ENCODE measurements at regions not wholly inside any gene's neighbourhood (a gene's known extent, or its start where the extent isn't known, plus 50 kb on each side); places are given as distances from the start of the nearest gene placed in this dataset.

DNA sequence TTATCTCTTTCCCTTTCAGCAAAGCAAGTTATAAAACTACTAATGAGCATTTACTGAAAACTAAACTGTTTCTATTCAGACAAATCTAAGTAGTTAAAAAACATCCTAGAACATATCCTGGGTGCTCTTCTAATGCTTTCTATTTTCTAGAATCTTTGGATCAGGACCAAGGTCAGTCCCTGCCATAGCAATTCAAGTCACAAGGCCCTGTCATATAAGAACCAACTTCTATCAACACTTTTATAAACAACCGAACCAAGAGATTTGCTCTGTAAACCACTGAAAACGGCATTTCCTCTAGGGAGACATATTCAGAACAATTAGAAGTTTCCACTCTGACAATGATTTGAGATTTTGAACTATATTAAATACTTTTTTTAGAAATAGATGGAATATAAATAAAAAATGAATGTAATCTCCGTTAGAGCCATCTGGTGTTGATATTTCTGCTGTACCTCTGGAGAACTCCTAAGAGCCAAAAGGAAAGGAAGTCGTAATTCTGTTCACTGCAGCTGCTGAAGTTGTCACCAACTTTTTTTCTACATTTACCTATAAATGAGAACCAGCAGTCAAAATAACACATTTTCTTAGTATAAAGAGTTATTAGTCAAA, 51.4 kb upstream of the LGSN start:
- Histone ChIP-seq H3K4me1 (replicated peaks in 1 of 2) (no peaks in the 10 kb centered on the region), H3K4me3 (no peak overlapping the region), H3K27ac (no peak overlapping the region)
- in situ Hi-C loops (cut with MboI; ENCODE audit: low pct_unique_long_range_greater_than_20kb in 2 of 9, low sequenced_read_pairs in 9 of 9, unreplicated experiment in 9 of 9) = loop anchor here in 3 of 9 experiments (25.0 kb wide), 2 partner anchors 391 to 416 kb away; no protein-coding TSS in a partner anchor
- no peak for ATAC-seq (replicated peaks in 6 of 8)
- WGBS, 10 experiments = 10 to 100% (median 59%) methylated on average over 1 to 4 of the region's 4 CpGs; no CpG with 5 or more reads in 1 of the 10 experiments

DNA sequence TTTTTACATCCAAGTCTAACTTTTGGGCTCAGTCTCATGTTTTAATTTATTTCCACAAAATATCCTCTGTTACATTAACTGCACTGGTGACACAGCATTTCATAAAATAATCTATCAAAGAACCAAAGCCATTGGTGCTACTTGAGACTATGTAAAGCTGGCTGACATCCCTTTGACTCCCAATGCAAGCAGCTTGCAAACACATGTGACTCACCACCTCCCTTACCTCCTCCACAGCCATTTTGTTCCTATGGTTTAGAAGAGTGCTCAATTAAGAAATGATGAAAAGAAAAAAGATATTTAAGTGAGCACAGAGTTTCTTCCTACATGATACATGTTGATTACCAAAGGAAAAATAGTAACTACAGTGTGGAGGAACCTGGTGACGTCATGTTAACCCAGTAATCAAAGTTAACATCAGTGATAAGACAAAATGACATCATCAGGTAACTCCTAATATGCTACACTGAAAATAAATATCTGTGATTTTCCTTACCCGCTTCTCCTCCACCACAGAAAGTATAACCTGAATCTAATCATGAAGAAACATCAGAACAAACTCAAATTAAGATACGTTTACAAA, 53.3 kb upstream of the LGSN start:
- no peak overlapping the region for H3K27ac ChIP-seq
- in situ Hi-C loops (cut with MboI; ENCODE audit: low pct_unique_long_range_greater_than_20kb in 2 of 9, low sequenced_read_pairs in 9 of 9, unreplicated experiment in 9 of 9) = loop anchor here in 3 of 9 experiments (25.0 kb wide), 2 partner anchors 389 to 414 kb away; no protein-coding TSS in a partner anchor
- peak in 1 of 8 experiments; percentile 28 for ATAC-seq (replicated peaks in 6 of 8)
- H3K4me3 ChIP-seq = no peak overlapping the region
- no peaks in the 10 kb centered on the region for H3K4me1 ChIP-seq (replicated peaks in 1 of 2)
- 20 to 100% (median 67%) methylated on average over 1 to 3 of the region's 3 CpGs; no CpG with 5 or more reads in 1 of the 10 experiments for WGBS, 10 experiments

DNA sequence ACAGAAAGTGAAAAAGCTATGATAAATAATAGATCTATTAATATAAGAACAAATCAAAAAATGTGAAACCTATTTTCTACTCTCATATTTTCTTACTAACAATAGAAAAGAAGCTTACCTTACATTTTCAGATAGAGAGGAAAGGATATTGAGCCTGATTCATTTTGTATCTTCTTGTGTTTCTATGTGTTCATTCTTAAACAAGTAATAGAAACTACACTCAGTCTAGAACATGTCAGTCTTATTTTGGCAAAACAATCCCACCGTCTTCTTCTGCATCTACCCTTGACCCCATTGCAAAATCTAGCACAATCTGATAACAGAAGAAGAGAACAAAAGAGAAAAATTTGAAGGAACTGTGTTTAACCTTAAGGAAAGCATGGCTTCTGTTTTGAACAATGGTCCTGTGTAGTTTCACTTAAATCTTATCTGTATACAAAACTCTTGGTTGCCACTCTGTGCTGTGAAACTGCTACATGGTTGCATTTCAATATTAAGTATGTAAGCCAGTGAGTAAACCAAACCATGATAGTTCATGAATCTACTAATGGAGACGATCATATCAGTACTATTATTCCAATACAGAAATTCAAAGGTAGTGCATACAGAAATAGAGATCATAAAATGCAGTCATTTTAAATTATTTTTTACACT, 69.5 kb upstream of the LGSN start:
- 0 to 100% (median 65%) methylated on average over 1 to 2 of the region's 2 CpGs; no CpG with 5 or more reads in 1 of the 10 experiments for WGBS, 10 experiments
- no peaks in the 10 kb centered on the region for H3K4me1 ChIP-seq (replicated peaks in 1 of 2)
- ATAC-seq (replicated peaks in 6 of 8) = no peak
- no peak overlapping the region for H3K27ac ChIP-seq
- no peak overlapping the region for H3K4me3 ChIP-seq
- in situ Hi-C loops (cut with MboI; ENCODE audit: low pct_unique_long_range_greater_than_20kb in 2 of 9, low sequenced_read_pairs in 9 of 9, unreplicated experiment in 9 of 9) = loop anchor here in 1 of 9 experiments (25.0 kb wide), 1 partner anchor 173 kb away; the partner anchor contains the start of genes LOC128125822 and PTP4A1

DNA sequence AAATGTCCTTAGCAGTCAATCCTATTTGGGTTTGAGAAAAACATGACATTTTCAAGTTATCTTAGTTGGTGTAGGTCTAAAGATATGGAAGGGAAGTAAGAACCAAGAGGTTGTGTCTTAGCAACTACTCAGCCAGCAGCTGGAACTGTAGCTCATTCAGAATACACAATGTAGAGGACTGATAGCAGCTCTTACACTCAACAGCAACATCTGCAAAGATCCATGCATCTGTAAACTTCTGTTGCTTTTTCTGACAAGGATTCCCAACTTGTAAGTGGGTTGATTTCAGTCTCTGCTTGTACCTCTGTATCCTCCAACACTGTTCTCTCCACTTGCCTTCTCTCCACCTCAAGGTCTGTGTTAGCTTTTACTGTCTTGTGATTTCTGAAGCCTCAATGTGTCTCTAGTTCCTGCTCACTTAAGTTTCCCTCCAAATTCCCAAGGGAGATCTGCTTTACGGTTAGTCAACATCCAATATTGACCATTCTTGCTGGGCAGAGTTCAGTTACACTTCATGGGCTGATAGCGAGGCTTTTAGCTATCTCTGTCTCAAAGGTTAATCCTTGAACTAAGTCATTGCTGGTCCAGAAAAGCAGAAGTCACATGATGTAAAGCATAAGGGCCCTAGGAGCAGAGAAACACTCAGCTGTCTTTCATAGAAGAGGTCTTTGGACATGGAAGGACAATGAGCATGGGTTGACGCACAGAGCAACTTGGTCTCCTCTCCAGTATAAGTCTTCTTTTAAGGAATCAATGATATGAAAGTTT, 71.6 kb upstream of the LGSN start:
- Histone ChIP-seq H3K4me1 (replicated peaks in 1 of 2) (no peaks in the 10 kb centered on the region), H3K4me3 (no peak overlapping the region), H3K27ac (no peak overlapping the region)
- WGBS, 10 experiments = 48 to 100% (median 78%) methylated on average over 1 to 3 of the region's 3 CpGs; no CpG with 5 or more reads in 2 of the 10 experiments
- no peak for ATAC-seq (replicated peaks in 6 of 8)
- in situ Hi-C loops (cut with MboI; ENCODE audit: low pct_unique_long_range_greater_than_20kb in 2 of 9, low sequenced_read_pairs in 9 of 9, unreplicated experiment in 9 of 9) = loop anchor here in 1 of 9 experiments (25.0 kb wide), 1 partner anchor 171 kb away; the partner anchor contains the start of genes LOC128125822 and PTP4A1

DNA sequence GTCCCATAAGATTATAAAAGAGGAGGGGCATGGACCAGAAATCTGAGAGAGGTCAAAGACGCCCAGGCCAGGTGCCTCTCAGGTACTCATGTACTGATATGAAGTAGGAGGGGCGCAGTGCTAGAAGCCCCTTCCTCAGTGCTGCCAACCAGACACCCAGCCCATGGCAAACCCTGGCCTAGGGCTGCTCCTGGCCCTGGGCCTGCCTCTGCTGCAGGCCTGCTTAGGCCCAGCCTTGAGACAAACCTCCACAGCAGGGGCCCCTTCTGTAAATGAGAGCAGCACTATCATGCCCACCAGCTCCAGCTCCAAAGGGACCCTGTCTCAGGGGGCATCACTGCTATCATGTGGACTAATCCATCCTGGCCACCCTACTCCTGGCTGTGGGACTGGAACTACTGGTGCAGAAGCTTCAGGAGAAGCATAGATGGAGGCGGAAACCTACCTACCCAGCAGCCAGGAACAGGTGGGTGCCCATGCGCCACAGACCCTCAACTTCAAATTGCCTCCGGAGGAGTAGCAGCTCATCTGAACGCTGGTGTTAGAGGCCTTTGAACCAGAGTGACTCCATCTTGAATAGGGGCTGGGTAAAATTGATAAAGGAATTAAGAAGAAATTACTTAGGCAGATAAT, 72.4 kb upstream of the LGSN start:
- H3K4me1 ChIP-seq (replicated peaks in 1 of 2) = no peaks in the 10 kb centered on the region
- WGBS, 10 experiments = 59 to 100% (median 86%) methylated on average over 1 to 5 of the region's 6 CpGs; no CpG with 5 or more reads in 2 of the 10 experiments
- no peak for ATAC-seq (replicated peaks in 6 of 8)
- in situ Hi-C loops (cut with MboI; ENCODE audit: low pct_unique_long_range_greater_than_20kb in 2 of 9, low sequenced_read_pairs in 9 of 9, unreplicated experiment in 9 of 9) = loop anchor here in 1 of 9 experiments (25.0 kb wide), 1 partner anchor 170 kb away; the partner anchor contains the start of genes LOC128125822 and PTP4A1
- no peak overlapping the region for H3K27ac ChIP-seq
- H3K4me3 ChIP-seq = no peak overlapping the region

DNA sequence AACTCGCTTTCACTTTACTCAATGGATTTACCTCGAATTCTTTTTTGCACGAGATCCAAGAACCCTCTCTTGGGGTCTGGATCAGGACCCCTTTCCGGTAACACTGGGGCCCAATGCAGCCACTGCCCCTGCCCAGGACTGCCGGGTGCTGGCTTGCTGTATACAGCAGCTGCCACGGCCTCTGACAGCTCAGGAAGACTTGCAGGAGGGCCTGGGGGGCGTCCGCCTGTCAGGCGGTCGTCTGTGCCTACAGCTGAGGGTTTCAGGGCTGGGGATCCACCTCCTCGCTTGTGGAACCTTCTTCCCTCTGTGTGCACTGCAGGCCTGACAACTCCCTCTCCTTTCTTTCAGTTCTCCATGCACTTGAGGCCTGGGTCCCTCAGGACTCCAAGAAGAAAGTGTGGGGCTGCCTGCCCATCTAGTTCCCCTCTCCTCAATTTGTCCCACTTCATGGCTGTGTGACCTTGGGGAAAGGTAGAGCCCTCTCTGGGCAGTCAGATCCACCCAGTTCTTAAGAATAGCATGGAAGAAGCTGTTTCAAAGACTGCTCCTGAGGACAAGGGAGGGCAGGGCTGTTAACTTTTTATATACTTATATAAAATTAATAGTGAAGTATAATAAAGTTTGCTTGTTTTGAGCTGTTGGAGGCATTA, 75.0 kb upstream of the LGSN start:
- H3K4me3 ChIP-seq = no peak overlapping the region
- H3K27ac ChIP-seq = no peak overlapping the region
- WGBS, 10 experiments = 0 to 88% (median 53%) methylated on average over 1 to 8 of the region's 11 CpGs; no CpG with 5 or more reads in 1 of the 10 experiments
- H3K4me1 ChIP-seq (replicated peaks in 1 of 2) = no peaks in the 10 kb centered on the region
- ATAC-seq (replicated peaks in 6 of 8) = no peak
- in situ Hi-C loops (cut with MboI; ENCODE audit: low pct_unique_long_range_greater_than_20kb in 2 of 9, low sequenced_read_pairs in 9 of 9, unreplicated experiment in 9 of 9) = loop anchor here in 1 of 9 experiments (25.0 kb wide), 1 partner anchor 168 kb away; the partner anchor contains the start of genes LOC128125822 and PTP4A1

DNA sequence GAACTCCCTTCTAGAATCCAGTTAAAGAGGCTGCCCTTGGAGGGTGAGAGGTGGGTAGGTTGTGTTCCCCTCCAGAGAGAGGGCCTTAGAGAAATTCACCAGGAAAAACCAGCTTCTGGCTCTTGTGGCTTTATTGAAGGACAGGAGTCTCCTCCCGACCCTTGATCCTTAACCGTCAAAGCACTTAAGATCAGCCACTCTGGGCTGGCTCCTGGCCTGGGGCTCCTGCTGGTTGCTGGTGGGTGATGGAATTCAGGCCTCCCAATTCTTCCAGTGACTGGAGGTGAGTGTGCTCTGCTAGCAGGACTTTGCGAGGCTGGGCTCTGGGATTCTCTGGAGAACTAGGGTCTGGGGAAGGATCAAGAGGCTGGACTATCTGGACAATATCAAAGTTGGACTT, 75.6 kb upstream of the LGSN start:
- Histone ChIP-seq H3K4me1 (replicated peaks in 1 of 2) (no peaks in the 10 kb centered on the region), H3K27ac (no peak overlapping the region), H3K4me3 (no peak overlapping the region)
- no peak for ATAC-seq (replicated peaks in 6 of 8)
- 0 to 43% methylated on average over 1 of the region's 3 CpGs; no CpG with 5 or more reads in 8 of the 10 experiments for WGBS, 10 experiments
- in situ Hi-C loops (cut with MboI; ENCODE audit: low pct_unique_long_range_greater_than_20kb in 2 of 9, low sequenced_read_pairs in 9 of 9, unreplicated experiment in 9 of 9) = loop anchor here in 1 of 9 experiments (25.0 kb wide), 1 partner anchor 167 kb away; the partner anchor contains the start of genes LOC128125822 and PTP4A1

DNA sequence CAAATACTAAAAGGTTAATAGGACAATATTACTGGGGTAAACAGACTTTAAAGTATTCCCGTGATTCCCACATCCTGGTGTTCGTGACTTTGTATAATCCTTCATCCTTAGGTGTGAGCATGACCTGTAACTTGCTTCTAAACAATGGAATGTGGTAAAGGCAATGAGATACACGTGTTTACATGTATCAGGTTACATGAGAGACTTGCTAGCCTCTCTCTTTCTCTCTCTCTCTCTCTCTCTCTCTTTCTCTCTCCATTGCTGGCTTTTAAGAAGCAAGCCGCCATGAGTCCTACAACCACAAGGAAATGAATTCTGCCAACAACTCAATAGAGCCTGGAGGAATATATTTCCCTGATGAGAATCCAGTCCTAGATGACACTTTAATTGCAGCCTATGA, 83.9 kb upstream of the LGSN start:
- no peak overlapping the region for H3K27ac ChIP-seq
- in situ Hi-C loops (cut with MboI; ENCODE audit: low pct_unique_long_range_greater_than_20kb in 2 of 9, low sequenced_read_pairs in 9 of 9, unreplicated experiment in 9 of 9) = no loop called here
- 0 to 80% (median 66%) methylated on average over 2 to 4 of the region's 4 CpGs; no CpG with 5 or more reads in 2 of the 10 experiments for WGBS, 10 experiments
- ATAC-seq (replicated peaks in 6 of 8) = no peak
- no peaks in the 10 kb centered on the region for H3K4me1 ChIP-seq (replicated peaks in 1 of 2)
- no peak overlapping the region for H3K4me3 ChIP-seq

DNA sequence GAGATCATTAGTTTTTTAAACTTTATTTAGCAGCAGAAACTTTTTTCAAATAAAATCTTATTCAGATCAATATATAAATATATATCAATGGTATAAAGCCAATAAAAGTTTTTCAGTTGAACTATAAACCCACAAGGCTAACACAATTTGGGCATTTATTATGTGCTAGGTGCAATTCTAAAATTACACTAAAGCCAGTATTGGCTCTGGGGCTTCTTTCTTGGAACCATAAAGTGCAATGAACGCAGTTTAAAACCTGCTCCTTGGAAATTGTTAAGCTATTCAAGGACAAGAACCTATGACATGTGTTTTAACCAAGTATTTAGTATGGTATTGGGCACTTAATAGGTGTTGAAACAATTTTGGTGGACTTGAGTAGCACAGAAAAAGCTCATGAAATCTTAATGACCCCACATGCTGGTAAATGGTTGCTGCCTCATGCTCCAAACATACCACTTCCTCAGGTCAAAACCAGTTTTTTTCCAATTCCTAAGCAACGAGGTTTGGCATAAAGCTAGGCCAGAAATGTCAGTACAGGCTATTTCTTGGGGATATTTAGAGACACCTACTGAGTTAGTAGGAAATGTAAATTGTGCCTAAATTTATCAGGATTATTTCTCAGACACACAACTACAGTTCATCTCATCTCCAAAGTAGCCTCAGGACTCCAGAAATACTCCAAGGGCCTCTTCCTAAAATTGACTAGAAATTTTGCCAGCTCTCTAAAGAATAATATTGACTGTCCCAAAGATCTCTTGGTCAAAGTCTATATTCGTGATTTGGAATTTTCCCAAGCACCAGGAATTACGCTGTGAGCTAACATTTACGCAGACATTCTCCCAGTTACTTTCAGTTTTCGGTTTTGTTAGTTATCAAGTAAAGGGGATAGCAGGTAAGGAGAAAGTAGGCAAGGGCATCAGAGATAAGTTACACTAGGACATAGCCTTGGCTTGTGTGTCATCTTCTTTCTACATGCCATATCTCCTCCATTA, 90.9 kb upstream of the LGSN start:
- WGBS, 10 experiments = 0 to 90% (median 57%) methylated on average over 2 to 6 of the region's 6 CpGs; no CpG with 5 or more reads in 1 of the 10 experiments
- Histone ChIP-seq H3K4me3 (no peak overlapping the region), H3K4me1 (replicated peaks in 1 of 2) (no peaks in the 10 kb centered on the region), H3K27ac (no peak overlapping the region)
- no peak for ATAC-seq (replicated peaks in 6 of 8)
- in situ Hi-C loops (cut with MboI; ENCODE audit: low pct_unique_long_range_greater_than_20kb in 2 of 9, low sequenced_read_pairs in 9 of 9, unreplicated experiment in 9 of 9) = no loop called here

DNA sequence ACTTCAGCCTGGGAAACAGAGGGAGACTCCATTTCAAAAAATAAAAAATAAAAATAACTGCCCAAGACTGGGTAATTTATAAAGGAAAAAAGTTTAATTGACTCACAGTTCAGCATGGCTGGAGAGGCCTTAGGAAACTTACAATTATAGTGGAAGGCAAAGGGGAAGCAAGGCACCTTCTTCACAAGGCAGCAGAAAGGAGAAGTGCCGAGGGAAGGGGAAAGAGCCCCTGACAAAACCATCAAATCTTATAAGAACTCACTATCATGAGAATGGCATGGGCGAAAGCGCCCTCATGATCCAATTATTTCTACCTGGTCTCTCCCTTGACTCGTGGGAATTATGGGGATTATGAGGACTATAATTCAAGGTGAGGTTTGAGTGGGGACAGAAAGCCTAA, 95.5 kb upstream of the LGSN start:
- 0 to 83% (median 59%) methylated on average over 1 to 3 of the region's 4 CpGs; no CpG with 5 or more reads in 4 of the 10 experiments for WGBS, 10 experiments
- no peak overlapping the region for H3K4me3 ChIP-seq
- ATAC-seq (replicated peaks in 6 of 8) = no peak
- H3K4me1 ChIP-seq (replicated peaks in 1 of 2) = no peaks in the 10 kb centered on the region
- H3K27ac ChIP-seq = no peak overlapping the region
- in situ Hi-C loops (cut with MboI; ENCODE audit: low pct_unique_long_range_greater_than_20kb in 2 of 9, low sequenced_read_pairs in 9 of 9, unreplicated experiment in 9 of 9) = no loop called here

DNA sequence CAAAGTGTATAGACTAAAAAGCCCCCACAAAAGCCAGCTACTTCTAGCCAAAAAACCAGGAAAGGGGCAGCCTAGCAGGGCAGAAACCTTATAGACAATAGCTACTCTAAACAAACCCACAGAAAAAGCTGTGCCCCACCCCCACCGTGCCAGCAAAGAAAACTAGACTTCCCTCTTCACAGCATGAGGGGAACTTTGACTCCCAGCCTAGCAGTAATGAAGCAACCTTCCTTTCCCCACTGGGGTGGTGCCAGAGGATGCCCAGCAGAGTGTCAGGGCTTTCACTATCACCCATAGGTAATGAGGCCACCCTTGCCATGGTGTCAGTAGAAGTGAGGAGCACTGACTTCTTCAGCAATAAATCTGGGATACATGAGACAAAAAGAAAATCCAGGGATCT, 99.0 kb upstream of the LGSN start:
- WGBS, 10 experiments = 0 to 43% (median 0%) methylated on average over 1 of the region's 1 CpG; no CpG with 5 or more reads in 5 of the 10 experiments
- ATAC-seq (replicated peaks in 6 of 8) = no peak
- in situ Hi-C loops (cut with MboI; ENCODE audit: low pct_unique_long_range_greater_than_20kb in 2 of 9, low sequenced_read_pairs in 9 of 9, unreplicated experiment in 9 of 9) = no loop called here
- no peaks in the 10 kb centered on the region for H3K4me1 ChIP-seq (replicated peaks in 1 of 2)
- H3K4me3 ChIP-seq = no peak overlapping the region
- no peak overlapping the region for H3K27ac ChIP-seq

All from motor neuron (in vitro differentiated cells).